Astrocyte of the hippocampus (primary cell): ENCODE measurements at regions not wholly inside any gene's neighbourhood (a gene's known extent, or its start where the extent isn't known, plus 50 kb on each side); places are given as distances from the start of the nearest gene placed in this dataset.

Experiments used
- DNase-seq: peaks from one replicate; pipeline ENCODE4 v3.0.0; 2011; ENCODE audit warnings: low read depth, low spot score

DNA sequence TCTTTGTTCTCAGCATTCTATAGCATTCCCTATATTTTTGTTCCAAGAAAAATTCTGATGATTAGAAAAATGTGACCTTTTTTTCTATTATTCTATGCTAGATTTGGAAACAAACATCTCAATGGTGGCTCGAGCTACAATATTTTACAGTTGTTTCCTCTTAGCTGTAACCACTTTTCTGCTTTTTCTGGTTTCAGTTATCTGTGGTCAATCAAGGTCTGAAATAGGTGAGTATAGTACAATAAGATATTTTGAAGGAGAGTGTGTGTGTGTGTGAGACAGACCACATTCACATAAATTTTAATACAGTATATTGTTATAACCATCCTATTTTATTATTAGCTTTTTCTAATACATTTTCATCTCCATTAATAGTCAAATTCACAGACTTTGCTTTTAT, 564.5 kb upstream of the GHITM start:
- no peak for DNase-seq

DNA sequence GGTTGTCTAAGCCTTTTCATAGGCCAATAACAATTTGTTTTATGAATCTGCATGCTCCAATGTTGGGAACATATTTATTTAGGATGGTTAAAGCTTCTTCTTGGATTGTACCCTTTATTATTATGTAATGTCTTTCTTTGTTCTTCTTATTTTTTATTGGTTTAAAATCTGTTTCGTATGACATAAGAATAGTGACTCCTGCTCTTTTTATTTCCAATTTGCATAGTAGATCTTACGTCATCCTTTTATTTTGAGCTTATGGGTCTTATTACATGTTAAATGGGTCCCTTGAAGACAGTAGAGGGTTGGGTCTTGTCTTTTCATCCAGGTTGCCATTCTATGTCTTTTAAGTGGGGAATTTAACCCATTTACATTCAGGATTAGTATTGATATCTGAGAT, 561.9 kb upstream of the GHITM start:
- no peak for DNase-seq

DNA sequence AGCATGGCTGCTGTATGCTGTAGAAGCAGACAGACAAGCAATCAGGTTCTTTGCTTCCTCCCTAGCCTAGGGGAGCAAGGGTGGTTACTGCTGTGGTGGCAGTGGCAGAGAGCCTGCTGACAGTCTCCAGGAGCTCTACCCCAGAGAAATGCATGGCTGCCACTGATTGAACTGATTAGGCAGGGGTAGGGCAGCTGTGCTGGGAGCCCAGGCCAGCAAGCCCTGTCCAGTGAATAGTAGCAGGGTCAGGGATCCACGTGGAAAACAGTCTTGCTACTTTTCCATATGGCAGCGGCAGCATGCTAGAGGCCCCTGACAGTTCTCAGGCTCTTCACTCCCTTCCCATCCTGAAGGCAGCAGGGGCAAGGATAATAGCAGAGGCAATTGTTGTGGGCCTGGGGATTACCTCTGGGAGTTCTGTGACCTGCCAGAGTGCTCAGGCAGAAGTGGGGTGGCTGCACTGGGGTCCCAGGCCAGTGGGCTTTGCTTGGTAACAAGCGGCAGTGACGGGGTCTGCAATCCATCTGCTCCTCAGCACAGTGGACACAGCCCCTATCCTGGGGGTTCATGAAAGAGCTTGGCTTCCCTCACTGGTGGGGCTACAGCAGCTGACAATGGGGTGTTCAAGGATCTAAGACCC, 558.8 kb upstream of the GHITM start:
- DNase-seq = no peak

DNA sequence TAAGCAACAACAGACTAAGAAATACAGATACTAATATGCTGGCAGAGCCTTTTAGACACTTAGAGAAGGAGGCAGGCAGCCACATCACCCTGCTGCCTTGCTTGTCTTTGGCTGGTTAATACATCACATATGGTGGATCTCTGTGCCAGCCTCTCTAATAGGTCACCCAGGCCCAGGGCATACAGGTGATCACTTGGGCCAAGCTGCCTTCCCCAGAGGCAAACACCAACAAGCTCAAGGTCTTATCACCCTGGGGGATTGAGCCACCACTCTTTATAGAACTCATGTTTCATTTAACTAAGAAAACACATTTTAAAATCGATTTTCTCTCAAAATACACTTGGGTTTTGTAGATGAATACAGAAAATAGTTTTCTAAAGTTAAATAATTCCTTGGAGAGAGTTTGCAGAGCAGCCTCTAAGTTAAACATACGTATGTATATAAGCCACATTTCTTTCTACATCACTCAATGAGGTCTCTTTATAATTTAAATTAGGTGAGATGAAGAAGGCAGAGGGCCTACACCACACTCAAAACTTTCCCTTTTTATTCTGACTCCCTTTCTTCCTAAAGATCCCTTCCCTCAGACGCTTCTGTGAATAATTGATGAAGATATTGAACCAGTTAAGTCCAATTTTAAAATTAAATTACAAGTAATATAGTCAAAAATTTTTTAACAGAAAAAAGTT, 556.8 kb upstream of the GHITM start:
- DNase-seq = no peak

DNA sequence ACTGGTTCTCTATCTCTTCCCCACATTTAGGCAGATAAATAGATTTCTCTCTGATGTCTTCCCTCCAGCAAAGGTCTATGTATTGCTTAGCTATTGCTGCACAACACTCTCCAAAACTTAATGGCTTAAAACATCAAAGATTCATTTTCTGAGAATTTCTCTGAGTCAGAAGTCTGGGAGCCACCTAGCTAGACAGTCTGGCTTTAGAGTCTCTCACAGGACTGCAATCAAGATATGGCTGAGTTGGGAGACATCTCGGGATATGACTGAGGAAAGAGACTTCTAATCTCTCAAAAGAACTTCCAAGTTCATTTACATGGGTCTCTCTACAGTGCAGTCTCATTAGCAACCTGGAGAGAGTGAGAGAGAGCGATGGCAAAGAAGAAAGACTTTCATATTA, 553.6 kb upstream of the GHITM start:
- DNase-seq = peak; percentile 25

DNA sequence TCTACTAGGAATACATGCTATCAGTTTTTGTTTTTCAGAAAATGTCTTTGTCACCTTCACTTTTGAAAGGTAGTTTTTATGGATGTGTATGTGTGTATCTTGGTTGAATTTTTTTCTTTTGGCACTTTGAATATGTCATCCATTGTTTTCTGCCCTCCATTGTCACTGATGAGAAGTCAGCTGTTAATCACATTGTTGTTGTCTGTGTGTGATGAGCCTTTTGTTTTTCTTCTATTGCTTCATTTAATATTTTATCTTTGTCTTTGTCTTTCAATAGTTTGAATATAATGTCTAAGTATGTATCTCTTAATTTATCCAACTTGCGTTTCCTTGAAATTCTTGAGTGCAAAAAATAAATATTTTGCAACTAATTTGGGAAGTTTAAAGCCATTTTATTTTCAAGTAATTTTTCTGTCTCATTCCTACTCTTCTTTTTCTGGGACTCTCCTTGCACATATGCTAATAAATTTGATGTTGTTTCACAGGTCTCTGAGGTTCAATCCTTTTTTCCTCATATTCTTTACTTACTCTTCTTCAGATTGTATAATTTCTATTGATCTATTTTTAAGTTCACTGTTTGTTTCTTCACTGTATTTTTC, 546.9 kb upstream of the GHITM start:
- no peak for DNase-seq

DNA sequence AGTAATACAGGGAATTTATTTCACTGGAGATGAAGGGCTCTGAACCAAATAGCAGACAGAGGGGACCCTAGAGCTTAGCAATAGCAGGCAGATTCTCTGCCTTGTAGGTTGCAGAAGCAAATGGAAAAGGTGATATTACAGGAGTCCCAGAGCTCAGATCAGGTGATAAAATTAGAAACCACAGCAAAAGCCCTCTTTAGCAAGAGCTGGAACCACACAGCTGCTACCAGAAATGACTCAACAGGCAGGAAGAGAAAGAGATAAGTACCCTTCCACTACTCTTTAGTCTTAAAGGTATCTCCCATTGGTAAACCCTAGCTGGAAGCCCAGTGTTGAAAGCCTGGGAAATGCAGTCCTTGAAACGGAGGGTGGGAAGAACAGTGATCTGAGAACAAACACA, 535.6 kb upstream of the GHITM start:
- peak; percentile 31 for DNase-seq

DNA sequence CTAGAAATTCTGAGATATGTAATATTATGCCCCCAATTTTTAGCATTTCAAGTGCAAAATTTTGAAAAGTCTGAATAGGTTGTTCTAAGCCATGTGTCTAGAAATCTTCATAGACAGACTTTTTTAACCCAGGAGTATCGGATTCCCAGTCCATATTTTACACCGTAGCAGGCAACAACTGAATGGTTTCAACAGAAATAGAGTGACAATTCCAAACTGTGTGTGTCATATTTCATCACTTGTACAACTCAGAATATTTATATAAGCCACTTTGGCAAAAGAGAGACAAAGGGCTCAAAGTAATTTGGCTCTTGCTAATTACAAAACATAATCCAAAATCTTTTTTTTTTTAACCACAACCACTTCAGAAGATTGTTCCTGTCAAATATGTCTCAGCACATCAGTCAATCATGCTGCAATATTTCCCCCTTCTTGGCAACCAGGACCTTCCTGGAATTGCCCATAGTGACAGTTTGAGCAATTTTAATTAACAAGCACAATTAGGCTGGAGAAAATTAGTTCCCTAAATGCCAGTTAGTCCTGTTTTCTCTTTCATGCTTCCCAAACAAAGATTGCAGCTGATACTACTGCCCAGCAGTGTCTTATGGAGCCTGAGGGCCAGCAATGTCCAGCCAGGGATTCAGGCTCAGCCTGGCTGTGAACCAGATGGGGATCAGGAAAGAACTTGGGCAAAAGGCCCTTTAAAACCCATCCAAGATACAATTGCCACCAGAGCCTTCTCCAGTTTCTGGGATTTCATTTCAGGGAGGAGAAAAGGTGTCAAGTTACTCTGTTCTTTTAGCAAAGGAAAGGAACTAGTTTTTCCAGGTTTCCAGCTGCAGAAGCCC, 533.3 kb upstream of the GHITM start:
- peak; percentile 31 for DNase-seq

DNA sequence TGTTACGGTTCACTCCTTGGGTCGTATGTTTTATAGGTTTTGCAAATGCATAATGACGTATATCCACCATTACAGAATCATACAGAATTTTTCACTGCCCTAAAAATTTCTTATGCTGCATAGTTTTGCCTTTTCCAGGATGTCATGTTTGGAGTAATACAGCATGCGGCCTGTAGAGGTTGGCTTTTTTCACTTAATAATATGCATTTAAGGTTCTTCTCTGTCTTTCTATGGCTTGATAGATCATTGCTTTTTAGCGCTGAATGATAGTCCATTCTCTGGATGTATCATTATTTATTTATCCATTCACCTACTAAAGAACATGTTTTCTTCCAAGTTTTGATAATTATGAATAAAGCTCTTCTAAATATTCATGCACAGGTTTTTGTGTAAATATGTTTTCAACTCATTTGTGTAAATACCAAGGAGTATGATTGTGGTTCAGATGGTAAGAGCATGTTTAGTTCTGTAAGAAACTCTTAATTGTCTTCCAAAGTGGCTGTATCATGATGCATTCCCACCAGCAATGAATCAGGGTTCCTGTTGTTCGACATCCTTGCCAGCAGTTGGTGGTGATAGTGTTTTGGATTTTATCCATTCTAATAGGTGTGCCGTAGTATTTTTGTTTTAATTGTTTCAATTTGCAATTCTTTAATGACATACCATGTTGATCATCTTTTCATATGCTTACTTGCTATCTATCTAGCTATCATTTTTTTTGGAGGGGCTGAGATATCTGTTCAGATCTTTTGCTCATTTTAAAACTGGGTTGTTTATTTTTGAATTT, 531.2 kb upstream of the GHITM start:
- DNase-seq = peak; percentile 64

DNA sequence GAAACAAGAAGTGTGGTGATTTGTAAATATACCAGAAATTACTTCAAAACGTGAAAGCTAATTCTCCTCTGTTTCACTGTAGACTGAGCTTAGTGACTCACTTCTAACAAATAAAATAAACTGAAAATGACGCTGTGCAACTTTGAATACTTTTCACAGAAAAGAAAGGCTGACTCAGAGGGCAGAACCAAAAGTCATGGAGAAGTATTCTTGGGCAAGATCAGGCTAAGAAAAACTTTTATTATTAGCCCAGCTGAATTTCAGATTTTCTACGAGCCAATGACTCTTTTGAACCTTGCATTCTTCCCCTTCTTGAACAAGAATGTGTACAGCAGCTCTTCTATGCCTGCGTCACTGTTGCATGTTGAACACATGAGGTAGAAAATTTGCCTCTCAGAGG, 527.3 kb upstream of the GHITM start:
- peak; percentile 89 for DNase-seq

DNA sequence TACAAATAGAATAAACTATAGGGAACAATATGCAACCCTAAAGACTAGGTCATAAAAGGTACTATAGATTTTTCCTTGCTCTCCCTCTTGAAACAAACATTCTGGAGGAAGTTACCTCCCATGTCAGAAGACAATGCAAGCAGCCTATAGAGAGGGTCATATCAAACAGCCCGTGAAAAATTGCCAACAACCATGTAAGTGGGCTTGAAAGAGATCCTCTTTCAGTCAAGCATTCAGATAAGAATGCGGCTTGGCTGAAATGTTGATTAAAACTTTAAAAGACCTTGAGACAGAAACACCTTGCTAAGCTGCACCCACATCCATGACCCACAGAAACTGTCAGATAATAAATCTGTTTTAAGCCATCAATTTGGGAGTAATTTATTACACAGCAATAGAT, 526.6 kb upstream of the GHITM start:
- DNase-seq = peak; percentile 20

DNA sequence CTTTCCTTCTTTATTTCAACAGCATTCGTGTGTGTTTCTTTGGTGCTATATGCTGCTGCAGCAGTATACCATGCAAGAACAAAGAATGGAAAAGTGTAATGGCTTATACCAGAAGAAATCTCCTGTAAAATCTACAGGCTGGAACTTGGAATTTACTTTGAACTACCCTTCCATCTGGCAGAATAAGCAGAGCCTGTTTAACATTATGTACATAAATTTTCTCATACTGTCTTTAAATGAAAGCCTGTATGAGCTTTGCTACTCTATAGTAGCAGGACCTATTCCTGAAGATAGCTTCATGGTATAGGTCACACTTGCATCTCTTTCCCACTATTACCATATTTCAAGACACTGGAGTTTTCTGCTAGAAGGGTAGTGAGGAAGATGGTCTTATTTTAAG, 522.1 kb upstream of the GHITM start:
- no peak for DNase-seq

DNA sequence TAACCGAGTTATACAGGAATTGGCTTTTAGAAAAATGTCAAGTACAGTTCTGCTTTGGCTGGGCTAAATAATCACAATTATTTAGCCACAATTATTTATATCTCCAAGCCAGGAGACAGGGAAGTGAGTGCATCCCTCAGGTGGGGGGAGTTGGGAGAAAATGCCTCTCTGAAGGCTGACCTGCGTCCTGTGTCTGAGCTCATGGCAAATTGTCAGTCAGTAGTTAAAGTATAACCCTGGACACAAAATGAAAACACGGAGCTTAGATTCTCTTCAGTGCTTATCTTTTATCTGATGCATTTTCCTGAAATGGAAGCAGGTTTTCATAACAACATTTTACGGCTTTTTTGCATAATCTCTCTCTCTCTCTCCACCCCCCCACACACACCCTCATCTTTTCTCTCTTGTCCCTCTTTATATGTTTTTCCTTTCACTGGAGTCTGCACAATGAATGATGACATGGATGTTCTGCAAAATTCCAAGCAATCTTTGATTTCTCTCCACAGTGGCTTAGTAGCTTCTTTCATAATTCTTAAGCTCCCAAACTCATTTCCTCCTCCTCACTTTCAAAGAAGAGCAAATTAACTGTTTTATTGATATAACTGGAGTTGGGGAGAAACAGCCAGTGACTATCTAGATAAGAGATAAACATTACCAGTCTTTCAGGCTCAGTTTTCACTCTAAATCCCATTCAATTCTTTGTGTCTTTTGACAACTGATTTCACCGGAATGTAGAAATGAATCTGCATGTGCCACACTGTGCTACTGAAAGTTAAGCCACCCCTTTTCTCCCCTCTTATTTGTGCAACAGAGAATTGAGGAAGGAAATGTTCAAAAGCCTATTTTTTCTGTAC, 521.4 kb upstream of the GHITM start:
- no peak for DNase-seq

DNA sequence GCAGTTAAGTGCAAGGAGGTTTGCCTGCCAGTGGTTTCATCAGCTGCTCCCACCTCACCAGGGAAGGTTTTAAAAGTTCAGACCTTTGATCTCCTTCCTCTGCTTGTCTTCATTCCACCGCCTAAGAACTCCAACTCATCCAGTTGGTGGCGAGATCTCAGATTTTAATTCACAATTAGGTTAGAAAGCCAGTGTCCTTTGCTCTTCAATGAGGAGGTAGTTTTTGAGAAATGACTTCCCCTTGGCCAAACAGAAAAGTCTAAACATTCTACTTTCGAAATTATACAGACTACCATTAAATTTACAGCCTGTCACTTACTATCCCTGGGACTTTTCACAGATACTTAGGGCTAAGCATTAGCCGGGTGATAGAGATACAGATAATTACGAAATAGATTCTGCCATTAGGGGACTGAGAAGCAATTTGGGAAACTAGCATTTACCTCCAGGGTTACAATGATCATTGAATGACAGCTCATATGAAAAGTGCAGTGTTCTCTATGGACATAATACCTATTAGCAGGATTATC, 513.4 kb upstream of the GHITM start:
- no peak for DNase-seq

DNA sequence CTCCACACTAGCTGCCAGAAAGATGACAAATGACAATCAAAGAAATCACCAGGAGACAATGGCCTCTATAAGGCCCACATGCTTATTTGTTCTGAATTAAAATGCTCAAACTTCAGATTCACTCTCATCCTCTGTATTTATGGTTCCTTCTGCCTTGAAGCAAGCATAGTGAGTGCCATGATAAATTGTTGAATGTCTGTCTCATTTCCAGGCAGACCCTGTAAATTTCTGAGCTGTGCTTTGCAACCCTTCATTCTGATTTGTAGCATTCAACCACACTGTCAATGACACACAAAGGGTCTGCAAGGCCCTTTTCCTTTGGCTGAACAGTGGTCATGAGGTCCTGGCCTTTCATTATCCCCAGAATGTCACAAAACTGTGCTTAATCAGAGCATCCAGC, 506.6 kb upstream of the GHITM start:
- DNase-seq = no peak

DNA sequence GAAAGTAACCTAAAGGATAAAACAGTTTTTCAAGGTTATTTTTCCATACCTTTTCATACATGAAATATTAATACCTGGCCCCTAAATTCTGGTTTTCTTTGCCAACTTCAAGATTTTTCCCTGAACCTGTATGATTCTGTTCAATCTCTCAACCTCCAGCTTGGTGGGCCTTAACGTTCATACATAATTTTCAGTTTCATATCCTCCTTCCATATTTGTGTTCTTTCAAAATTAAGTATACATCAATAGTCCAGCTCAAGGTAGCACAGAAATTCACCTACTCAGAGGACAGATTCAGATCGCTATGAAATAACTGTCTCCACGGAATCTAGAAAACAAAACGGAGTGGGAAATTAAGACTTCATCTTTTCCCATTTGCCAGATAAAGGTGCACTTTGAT, 505.8 kb upstream of the GHITM start:
- DNase-seq = no peak

DNA sequence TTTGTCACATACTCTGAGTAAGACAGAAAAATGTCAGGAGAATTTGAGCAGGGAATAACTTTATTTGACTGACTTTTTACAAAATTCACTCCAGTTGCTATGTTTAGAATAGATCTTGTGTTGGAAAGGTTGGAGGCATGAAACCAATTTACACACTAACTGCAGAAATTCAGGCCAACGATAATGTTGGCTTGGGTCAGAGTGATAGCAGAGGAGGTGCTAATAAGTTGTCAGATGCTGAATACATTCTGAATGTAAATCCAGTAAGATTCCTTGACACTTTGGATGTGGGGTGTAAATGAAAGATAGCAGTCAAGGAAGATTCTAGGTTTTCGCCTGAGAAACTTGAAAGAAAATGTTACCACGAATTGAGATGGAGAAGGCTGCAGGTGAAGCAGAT, 502.5 kb upstream of the GHITM start:
- DNase-seq = no peak

DNA sequence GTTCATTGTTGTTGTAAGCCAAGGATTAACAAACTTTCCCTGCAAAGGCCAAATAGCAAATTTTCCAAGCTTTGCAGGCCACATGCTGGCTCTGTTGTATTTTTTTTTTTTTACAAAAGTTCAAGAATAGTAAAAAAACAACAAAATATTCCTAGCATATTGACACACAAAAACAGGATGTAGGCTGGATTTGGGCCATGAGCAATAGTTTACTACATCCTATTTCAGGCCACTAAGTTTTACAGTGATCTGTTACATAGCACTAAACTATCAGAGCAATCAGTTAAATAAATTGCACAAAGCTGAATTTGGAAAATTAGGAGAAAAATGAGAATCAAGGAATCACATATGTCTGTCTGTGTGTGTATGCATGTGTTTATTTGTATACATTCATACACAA, 491.8 kb upstream of the GHITM start:
- no peak for DNase-seq

DNA sequence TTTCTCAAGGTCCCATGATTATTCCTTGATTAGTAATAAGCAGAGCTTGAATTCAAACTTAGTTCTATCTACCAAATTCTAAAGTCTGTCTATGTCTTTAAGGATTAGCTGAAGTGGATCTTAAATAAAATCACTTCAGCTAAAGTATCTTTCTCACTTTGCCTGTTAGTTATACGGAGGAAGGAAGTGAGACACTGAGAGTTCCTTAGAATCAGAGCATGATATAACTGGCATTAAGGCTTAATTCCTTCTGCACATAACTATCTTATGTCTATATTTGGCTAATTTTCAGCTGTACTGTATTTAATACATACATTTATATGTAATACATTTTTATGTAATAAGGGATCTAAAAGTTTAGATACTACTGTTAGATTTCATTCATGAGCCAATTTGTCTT, 491.1 kb upstream of the GHITM start:
- no peak for DNase-seq

DNA sequence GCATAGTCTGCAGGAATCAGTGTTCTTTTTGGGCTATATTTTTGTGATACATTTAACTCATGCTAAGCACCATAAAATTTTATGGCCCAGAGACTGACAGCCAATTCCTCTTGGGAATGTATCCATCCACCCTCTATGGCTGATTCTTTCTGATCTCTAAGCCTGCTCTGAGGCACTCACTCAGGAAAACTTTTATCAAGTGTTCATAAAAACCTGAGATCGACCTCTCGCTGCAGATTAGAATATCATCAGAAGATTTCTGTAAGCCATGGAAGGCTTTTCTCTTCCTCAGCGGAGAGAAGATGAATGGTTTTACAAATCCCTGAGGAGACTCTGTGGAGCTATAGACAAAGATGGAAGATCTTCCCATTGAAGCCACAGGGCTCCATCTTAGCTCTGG, 489.8 kb upstream of the GHITM start:
- no peak for DNase-seq
